Breast epithelium (tissue), 3 donors: ENCODE measurements at regions not wholly inside any gene's neighbourhood (a gene's known extent, or its start where the extent isn't known, plus 50 kb on each side); places are given as distances from the start of the nearest gene placed in this dataset.

Source experiments
- POLR2A ChIP-seq: fragments of 450-650 bp; IDR thresholded peaks from one replicate; pipeline ENCODE4 v1.6.1; 2016; ENCODE audit warnings: antibody characterized with exemption, mild to moderate bottlenecking, moderate library complexity
- TF ChIP-seq, protein P1 (sequence below), 3 donors: fragments of 450-650 bp; IDR thresholded peaks; one replicate each; pipeline ENCODE4 v1.5.1; 2016 to 2017; ENCODE audit warnings: antibody characterized with exemption in 3 of 3, mild to moderate bottlenecking in 3 of 3, moderate library complexity in 3 of 3

DNA sequence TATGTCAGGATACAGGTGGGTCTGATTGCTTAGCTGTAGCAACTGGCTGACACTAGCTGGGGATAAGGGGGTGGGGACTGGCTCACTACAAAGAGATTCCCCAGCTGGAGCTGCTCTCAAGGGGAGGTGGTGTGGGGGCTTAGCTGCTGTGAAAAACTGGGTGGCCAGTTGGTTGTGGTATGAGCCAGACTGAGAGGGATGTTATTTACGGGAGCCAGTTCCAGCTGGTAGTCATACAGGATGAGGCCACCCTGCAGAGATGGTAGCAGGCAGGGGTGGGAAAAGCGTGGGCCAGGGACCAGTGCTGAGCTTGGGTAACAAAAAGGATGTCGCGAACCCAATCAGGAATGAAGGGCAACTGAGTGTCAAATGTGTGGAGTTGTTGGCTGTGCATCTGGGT is 204.0 kb upstream of the C21orf91 start:
- TF ChIP-seq POLR2A: no peak
- TF ChIP-seq, protein P1, sequence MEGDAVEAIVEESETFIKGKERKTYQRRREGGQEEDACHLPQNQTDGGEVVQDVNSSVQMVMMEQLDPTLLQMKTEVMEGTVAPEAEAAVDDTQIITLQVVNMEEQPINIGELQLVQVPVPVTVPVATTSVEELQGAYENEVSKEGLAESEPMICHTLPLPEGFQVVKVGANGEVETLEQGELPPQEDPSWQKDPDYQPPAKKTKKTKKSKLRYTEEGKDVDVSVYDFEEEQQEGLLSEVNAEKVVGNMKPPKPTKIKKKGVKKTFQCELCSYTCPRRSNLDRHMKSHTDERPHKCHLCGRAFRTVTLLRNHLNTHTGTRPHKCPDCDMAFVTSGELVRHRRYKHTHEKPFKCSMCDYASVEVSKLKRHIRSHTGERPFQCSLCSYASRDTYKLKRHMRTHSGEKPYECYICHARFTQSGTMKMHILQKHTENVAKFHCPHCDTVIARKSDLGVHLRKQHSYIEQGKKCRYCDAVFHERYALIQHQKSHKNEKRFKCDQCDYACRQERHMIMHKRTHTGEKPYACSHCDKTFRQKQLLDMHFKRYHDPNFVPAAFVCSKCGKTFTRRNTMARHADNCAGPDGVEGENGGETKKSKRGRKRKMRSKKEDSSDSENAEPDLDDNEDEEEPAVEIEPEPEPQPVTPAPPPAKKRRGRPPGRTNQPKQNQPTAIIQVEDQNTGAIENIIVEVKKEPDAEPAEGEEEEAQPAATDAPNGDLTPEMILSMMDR (IDR thresholded peaks at IDR 0.05): no peak
